Mesendoderm (in vitro differentiated cells): ENCODE measurements at regions not wholly inside any gene's neighbourhood (a gene's known extent, or its start where the extent isn't known, plus 50 kb on each side); places are given as distances from the start of the nearest gene placed in this dataset.
"Not testable (repeated sequence)": the region's sequence is repeated elsewhere in the genome, so short reads cannot be mapped to it uniquely, and the experiment has no call there.

Source experiments
- DNase-seq: peaks from one replicate; pipeline ENCODE4 v3.0.0; 2013
- H2AK5ac ChIP-seq: 2 replicates; pipeline ENCODE4 v1.6.1; 2013; ENCODE audit warnings: low read length, inconsistent platforms
- H2BK120ac ChIP-seq: 2 replicates; pipeline ENCODE4 v1.6.1; 2013; ENCODE audit warnings: low read depth, mild to moderate bottlenecking, low read length, moderate library complexity, mixed read lengths
- H2BK15ac ChIP-seq: replicated peaks from 2 replicates; pipeline ENCODE4 v1.6.1; 2013; ENCODE audit warnings: low read depth, mild to moderate bottlenecking, moderate library complexity
- H2BK5ac ChIP-seq: 2 replicates; pipeline ENCODE4 v1.6.1; 2013; ENCODE audit warnings: low read length, inconsistent platforms
- H3K18ac ChIP-seq: 2 replicates; pipeline ENCODE4 v1.6.1; 2013; ENCODE audit warnings: mild to moderate bottlenecking, low read length, mixed read lengths
- H3K23ac ChIP-seq: one replicate; pipeline ENCODE4 v1.6.1; 2013; ENCODE audit warnings: low read length
- H3K27ac ChIP-seq: 2 replicates; pipeline ENCODE4 v1.5.1; 2013; ENCODE audit warnings: low read depth, mild to moderate bottlenecking, inconsistent platforms, low read length, moderate library complexity
- H3K27me3 ChIP-seq: 2 replicates; pipeline ENCODE4 v1.6.1; 2013; ENCODE audit warnings: low read length, control low read depth, mild to moderate bottlenecking, inconsistent platforms; ENCODE audit not compliant: insufficient read depth, poor library complexity
- H3K36me3 ChIP-seq: 2 replicates; pipeline ENCODE4 v1.6.1; 2013; ENCODE audit warnings: low read length, inconsistent platforms; ENCODE audit not compliant: control insufficient read depth, insufficient read depth
- H3K4ac ChIP-seq: one replicate; pipeline ENCODE4 v1.6.1; 2013; ENCODE audit warnings: low read depth, mild to moderate bottlenecking, low read length, moderate library complexity
- H3K4me1 ChIP-seq: 2 replicates; pipeline ENCODE4 v1.6.1; 2013; ENCODE audit warnings: low read depth, low read length, inconsistent platforms; ENCODE audit not compliant: control insufficient read depth
- H3K4me2 ChIP-seq: 2 replicates; pipeline ENCODE4 v1.6.1; 2013; ENCODE audit warnings: low read length
- H3K4me3 ChIP-seq: 2 replicates; pipeline ENCODE4 v1.5.1; 2013; ENCODE audit warnings: mild to moderate bottlenecking, low read length
- H3K56ac ChIP-seq: one replicate; pipeline ENCODE4 v1.6.1; 2013; ENCODE audit warnings: low read length
- H3K79me1 ChIP-seq: 2 replicates; pipeline ENCODE4 v1.6.1; 2013; ENCODE audit warnings: low read length, inconsistent platforms
- H3K79me2 ChIP-seq: 2 replicates; pipeline ENCODE4 v1.6.1; 2013; ENCODE audit warnings: mild to moderate bottlenecking, low read length; ENCODE audit not compliant: control insufficient read depth, insufficient read depth
- H3K9ac ChIP-seq: 2 replicates; pipeline ENCODE4 v1.6.1; 2013; ENCODE audit warnings: low read length, inconsistent platforms
- H4K5ac ChIP-seq: one replicate; pipeline ENCODE4 v1.6.1; 2013; ENCODE audit warnings: low read length
- H4K8ac ChIP-seq: one replicate; pipeline ENCODE4 v1.6.1; 2013; ENCODE audit warnings: low read depth, mild to moderate bottlenecking, control low read depth, low read length, moderate library complexity
- WGBS: extraction: QIAGEN DNeasy Blood & Tissue Kit; methylation state at CpG from one replicate; pipeline ENCODE4 v1.1.7; 2013; ENCODE audit warnings: low lambda C conversion rate, missing lambda C conversion rate; ENCODE audit not compliant: insufficient coverage; ENCODE audit errors: extremely low coverage; 5-methylcytosine and 5-hydroxymethylcytosine counted together

DNA sequence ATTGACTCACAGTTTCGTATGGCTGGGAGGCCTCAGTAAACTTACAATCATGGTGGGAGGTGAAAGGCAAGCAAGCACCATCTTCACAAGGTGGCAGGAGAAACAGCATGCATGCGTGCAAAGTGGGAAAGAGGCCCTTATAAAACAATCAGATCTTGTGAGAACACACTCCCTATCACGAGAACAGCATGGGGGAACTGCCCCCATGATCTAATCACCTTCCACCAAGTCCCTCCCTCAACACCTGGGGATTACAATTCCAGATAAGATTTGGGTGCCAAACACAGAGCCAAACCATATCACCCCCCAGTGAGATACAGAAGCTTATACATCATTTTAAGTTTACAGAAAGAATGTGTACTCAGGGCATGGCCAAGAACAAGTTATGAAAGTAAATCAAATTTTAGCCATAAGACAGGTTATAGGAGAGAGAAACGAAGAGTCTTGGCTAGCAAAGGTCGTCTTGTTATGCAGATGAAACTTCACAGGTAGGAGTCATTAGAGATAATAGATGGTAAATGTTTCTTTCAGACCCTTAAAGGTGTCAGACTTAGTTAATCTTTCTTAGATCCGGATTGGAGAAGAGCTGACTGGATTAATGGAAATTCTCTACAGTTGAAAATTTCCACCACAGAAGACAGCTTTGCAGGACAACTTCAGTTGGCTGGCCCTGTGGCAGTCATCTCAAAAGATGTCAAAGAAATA lies 79.8 kb upstream of the SEL1L start:
- Histone ChIP-seq H3K79me1 (no peaks in the 10 kb centered on the region), H3K4me3 (no peak overlapping the region), H3K4me2 (no peak overlapping the region), H2AK5ac (no peak overlapping the region), H3K27ac (peak overlapping the region; percentile 91), H3K56ac (no peak overlapping the region), H4K8ac (no peak overlapping the region), H3K4me1 (peaks cover 6% of the 10 kb centered on the region), H2BK5ac (peak overlapping the region; percentile 91), H3K36me3 (no peaks in the 10 kb centered on the region), H3K4ac (no peak overlapping the region), H3K27me3 (no peaks in the 10 kb centered on the region), H2BK120ac (no peak overlapping the region), H3K18ac (peak overlapping the region; percentile 5), H3K79me2 (no peaks in the 10 kb centered on the region), H2BK15ac (no peak overlapping the region), H3K9ac (no peak overlapping the region), H3K23ac (no peak overlapping the region), H4K5ac (no peak overlapping the region)
- WGBS: no CpG with 5 or more reads among the region's 6 CpGs
- peak; percentile 96 for DNase-seq

DNA sequence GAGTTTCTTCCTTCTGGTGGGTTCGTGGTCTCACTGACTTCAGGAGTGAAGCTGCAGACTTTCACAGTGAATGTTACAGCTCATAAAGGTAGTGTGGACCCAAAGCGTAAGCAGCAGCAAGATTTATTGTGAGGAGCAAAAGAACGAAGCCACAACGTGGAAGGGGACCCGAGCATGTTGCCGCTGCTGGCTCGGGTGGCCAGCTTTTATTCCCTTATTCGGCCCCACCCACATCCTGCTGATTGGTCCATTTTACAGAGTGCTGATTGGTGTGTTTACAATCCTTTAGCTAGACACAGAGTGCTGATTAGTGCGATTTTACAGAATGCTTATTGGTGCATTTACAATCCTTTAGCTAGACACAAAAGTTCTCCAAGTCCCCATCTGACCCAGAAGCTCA lies 80.6 kb upstream of the SEL1L start:
- Histone ChIP-seq H3K18ac (peak overlapping the region; percentile 5), H3K4ac (peak overlapping the region; percentile 68), H3K56ac (peak overlapping the region; percentile 65), H2BK5ac (peak overlapping the region; percentile 96), H2BK120ac (peak overlapping the region; percentile 17), H3K27ac (peak overlapping the region; percentile 31)
- not testable (repeated sequence) for H3K4me3 ChIP-seq, H2BK15ac ChIP-seq, H2AK5ac ChIP-seq, H3K79me1 ChIP-seq, H4K5ac ChIP-seq, H3K27me3 ChIP-seq, DNase-seq, H3K36me3 ChIP-seq, H4K8ac ChIP-seq, H3K9ac ChIP-seq, H3K23ac ChIP-seq, H3K79me2 ChIP-seq, H3K4me2 ChIP-seq, H3K4me1 ChIP-seq
- no CpG with 5 or more reads among the region's 9 CpGs for WGBS

DNA sequence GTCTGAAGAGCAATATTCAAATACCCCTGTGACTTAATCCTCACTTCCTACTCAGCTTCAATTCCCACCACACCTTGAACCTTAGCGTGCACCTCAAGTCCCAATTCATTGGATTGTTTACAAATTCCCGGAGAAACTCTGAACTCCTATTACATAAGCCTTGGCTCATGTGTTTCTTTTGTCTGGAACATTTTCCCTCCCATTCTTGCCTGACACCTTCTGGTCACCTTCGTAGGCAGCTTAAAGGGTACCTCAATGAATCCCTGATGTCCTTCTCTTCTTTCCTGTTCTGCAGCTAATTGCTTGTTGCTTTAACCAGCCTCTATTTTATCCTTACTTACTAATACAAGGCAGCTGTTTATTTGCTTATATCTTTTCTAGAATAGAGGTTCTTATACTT lies 85.0 kb upstream of the SEL1L start:
- no peak overlapping the region for H3K27ac ChIP-seq
- no peak overlapping the region for H2BK5ac ChIP-seq
- no peak overlapping the region for H3K9ac ChIP-seq
- peak overlapping the region; percentile 51 for H3K18ac ChIP-seq
- H2BK15ac ChIP-seq: no peak overlapping the region
- no peak for DNase-seq
- no peaks in the 10 kb centered on the region for H3K79me1 ChIP-seq
- H3K56ac ChIP-seq: no peak overlapping the region
- no peak overlapping the region for H3K4me3 ChIP-seq
- H2BK120ac ChIP-seq: peak overlapping the region; percentile 36
- no CpG with 5 or more reads among the region's 3 CpGs for WGBS
- no peak overlapping the region for H4K8ac ChIP-seq
- no peak overlapping the region for H3K4ac ChIP-seq
- no peaks in the 10 kb centered on the region for H3K36me3 ChIP-seq
- no peaks in the 10 kb centered on the region for H3K79me2 ChIP-seq
- no peak overlapping the region for H4K5ac ChIP-seq
- no peak overlapping the region for H3K4me2 ChIP-seq
- no peaks in the 10 kb centered on the region for H3K4me1 ChIP-seq
- H3K23ac ChIP-seq: no peak overlapping the region
- peak overlapping the region; percentile 30 for H2AK5ac ChIP-seq
- H3K27me3 ChIP-seq: no peaks in the 10 kb centered on the region

DNA sequence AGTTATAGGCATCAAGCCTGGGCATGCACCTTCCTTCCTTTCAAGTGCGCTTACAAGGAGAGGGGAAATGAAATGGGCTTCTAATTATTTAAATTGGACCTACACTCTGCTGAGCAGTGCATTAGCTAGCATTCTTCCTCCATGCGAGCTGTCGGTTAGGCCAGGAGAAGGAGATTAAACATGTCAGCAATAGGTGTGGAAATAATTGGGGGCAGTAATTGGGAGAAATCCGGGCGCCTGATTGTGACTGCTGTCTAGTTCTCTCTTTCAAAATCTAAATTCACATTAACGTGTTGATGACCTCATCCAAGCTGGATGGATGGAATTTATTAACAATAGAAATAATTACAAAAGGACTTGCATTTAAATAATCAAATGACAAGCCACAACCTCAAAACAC lies 86.2 kb upstream of the SEL1L start:
- H3K79me2 ChIP-seq: no peaks in the 10 kb centered on the region
- H2BK15ac ChIP-seq: no peak overlapping the region
- H3K56ac ChIP-seq: no peak overlapping the region
- H3K36me3 ChIP-seq: no peaks in the 10 kb centered on the region
- H3K27me3 ChIP-seq: no peaks in the 10 kb centered on the region
- no peak overlapping the region for H4K5ac ChIP-seq
- DNase-seq: no peak
- H3K23ac ChIP-seq: no peak overlapping the region
- H2BK120ac ChIP-seq: no peak overlapping the region
- no peak overlapping the region for H3K27ac ChIP-seq
- H3K9ac ChIP-seq: no peak overlapping the region
- H4K8ac ChIP-seq: no peak overlapping the region
- no peak overlapping the region for H3K4ac ChIP-seq
- H2BK5ac ChIP-seq: no peak overlapping the region
- H3K79me1 ChIP-seq: no peaks in the 10 kb centered on the region
- WGBS: no CpG with 5 or more reads among the region's 6 CpGs
- H2AK5ac ChIP-seq: no peak overlapping the region
- H3K18ac ChIP-seq: no peak overlapping the region
- no peaks in the 10 kb centered on the region for H3K4me1 ChIP-seq
- H3K4me2 ChIP-seq: no peak overlapping the region
- no peak overlapping the region for H3K4me3 ChIP-seq

DNA sequence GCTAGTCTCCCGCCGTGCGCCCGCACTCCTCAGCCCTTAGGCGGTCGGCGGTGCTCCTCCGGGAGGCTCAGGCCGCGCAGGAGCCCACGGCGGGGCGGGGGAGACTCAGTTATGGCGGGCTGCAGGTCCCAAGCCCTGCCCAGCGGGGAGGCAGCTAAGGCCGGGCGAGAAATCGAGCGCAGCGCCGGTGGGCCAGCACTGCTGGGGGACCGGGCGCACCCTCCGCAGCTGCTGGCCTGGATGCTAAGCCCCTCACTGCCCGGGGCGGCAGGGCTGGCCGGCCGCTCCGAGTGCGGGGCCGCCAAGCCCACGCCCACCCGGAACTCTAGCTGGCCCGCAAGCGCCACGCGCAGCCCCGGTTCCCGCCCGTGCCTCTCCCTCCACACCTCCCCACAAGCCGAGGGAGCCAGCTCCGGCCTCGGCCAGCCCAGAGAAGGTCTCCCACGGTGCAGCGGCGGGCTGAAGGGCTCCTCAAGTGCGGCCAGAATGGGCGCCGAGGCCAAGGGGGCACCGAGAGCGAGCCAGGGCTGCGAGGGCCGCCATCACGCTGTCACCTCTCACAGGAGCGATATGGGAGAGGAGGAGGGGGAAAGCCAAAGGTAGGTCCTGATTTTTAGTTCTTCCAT lies 90.2 kb upstream of the SEL1L start:
- H3K36me3 ChIP-seq, H3K27me3 ChIP-seq, H3K79me2 ChIP-seq, H3K9ac ChIP-seq, H3K4me3 ChIP-seq, H4K5ac ChIP-seq, DNase-seq, H3K79me1 ChIP-seq, H3K56ac ChIP-seq, H3K23ac ChIP-seq, H3K4me1 ChIP-seq, H3K27ac ChIP-seq, H2AK5ac ChIP-seq, H2BK5ac ChIP-seq, H3K4me2 ChIP-seq, H3K4ac ChIP-seq, H2BK120ac ChIP-seq, H3K18ac ChIP-seq, H4K8ac ChIP-seq, H2BK15ac ChIP-seq: not testable (repeated sequence)
- no CpG with 5 or more reads among the region's 55 CpGs for WGBS

DNA sequence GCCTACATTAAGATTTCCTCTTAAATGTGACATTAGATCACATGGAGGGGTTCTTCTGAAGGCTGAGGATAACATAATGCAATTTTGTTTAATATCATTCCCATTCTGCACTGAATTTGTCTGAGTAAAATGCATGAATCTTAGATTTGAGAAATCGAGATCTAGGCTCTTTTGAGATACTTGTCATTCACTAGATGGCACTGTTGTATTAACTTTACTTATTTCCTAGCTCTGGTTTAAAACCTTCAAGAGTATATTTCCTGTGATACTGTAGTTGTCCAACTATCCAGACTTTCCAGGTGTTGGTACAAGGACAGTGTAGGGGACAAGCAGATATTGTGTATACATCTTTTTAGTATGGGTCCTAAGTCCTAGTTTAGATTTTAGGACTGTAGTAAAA lies 91.7 kb upstream of the SEL1L start:
- Histone ChIP-seq H2BK120ac (no peak overlapping the region), H3K79me2 (no peaks in the 10 kb centered on the region), H3K27me3 (no peaks in the 10 kb centered on the region), H2BK15ac (no peak overlapping the region), H3K27ac (no peak overlapping the region), H3K23ac (no peak overlapping the region), H3K18ac (no peak overlapping the region), H2AK5ac (no peak overlapping the region), H3K4ac (no peak overlapping the region), H3K4me1 (no peaks in the 10 kb centered on the region), H3K4me2 (no peak overlapping the region), H3K36me3 (no peaks in the 10 kb centered on the region), H4K8ac (no peak overlapping the region), H3K79me1 (no peaks in the 10 kb centered on the region), H3K56ac (no peak overlapping the region), H2BK5ac (no peak overlapping the region), H3K9ac (no peak overlapping the region), H3K4me3 (no peak overlapping the region), H4K5ac (no peak overlapping the region)
- DNase-seq: peak; percentile 44
- no CpG with 5 or more reads among the region's 1 CpG for WGBS
